ENCODE measurements at regions not wholly inside any gene's neighbourhood (a gene's known extent, or its start where the extent isn't known, plus 50 kb on each side); places are given as distances from the start of the nearest gene placed in this dataset.

GRCh38 chr10:76721891-76722505, 915.6 kb downstream of the KCNMA1 start:
- no peak for TF ChIP-seq CTCF (IDR thresholded peaks at IDR 0.05; ENCODE audit: low read length)
- TF ChIP-seq EZH2 (IDR thresholded peaks at IDR 0.05; ENCODE audit: borderline replicate concordance, low read length), result no peak
